Activated naive CD8-positive, alpha-beta T cell treated with anti-CD3 and anti-CD28 coated beads, Interleukin-2, amount 50 U/mL, for 16 hours (primary cell): ENCODE measurements at regions not wholly inside any gene's neighbourhood (a gene's known extent, or its start where the extent isn't known, plus 50 kb on each side); places are given as distances from the start of the nearest gene placed in this dataset.
"Not testable (repeated sequence)": the region's sequence is repeated elsewhere in the genome, so short reads cannot be mapped to it uniquely, and the experiment has no call there.

Experiments
- DNase-seq: peaks from one replicate; pipeline ENCODE4 v3.0.0-alpha.2; 2020; ENCODE audit warnings: low read depth, low spot score

DNA sequence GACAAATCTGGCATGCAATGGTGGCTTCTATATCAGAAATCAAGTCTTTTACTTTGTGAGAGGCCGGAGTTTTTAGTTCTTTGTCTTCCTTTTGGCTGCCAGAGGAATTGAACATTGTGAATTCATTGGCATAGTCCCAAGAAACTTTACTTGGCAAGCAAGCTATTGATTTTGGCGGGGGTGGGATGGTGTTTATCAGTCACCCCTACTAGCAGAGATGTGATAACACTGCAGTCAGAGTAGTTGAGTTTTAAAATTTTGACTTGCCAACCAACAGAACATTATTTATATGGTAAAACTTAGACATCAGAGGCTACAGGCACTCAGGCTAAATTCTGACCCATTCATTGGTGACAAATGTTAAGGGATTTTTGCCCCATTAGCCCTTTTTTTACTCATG is 129.7 kb downstream of the FAM72C start:
- not testable (repeated sequence) for DNase-seq

DNA sequence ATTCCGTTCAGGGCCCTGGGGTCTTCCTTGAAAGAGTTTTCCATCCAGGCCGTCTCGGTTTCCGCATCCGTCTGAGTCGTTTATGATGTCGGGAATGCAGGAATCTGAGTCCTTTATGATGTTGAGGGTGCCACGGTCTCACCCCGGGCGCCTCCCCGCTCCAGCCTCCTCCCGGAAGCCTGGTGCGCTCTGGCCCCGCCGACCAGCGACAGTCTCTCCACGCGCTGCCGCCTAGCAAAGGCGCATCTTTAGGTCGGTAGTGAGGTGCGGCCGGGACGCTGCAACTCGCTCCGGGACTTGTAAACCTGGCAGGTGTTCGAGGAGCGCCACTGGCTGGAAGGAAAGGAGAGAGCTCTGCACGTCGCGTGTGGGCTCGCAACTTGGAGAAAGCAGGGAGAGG is 132.6 kb downstream of the FAM72C start:
- not testable (repeated sequence) for DNase-seq

DNA sequence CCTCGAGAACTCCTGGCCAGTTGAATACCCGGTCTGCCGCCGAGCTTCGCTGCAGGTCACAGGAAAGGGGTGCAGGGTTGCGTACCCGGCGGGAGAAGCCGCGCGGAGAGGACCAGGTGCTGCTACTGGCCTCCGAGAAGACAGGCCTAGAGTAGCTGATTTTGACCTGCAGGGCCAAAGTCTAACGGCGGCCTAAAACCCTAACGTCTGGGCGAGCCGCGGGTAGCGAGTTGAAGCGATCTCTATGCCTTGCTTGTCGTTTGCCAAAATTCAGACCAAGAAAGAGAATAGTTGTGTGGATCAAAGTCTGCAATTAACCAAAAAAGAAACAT is 133.2 kb downstream of the FAM72C start:
- not testable (repeated sequence) for DNase-seq

- not testable (repeated sequence) for DNase-seq
Measured at GRCh38 chr1:143837924-143838597, 133.7 kb downstream of the FAM72C start.

DNA sequence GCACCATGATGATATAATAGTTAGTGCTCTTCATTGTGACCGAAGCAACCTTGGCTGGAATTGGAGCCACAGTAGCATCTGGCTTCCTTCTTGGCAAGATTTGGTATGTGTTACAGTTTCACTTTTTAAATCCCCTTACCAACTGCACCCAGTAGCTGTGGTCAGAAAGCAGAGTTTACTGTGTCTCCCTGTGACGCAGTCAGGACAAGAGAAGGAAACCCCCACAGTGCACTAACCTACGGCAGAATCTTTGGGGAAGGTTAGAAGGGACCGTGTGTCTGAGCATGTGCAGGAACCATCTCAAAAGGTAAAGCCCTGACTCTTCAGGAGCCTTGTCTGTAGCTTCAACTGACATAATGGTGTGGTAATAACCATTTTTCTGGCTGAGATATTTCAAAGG is 138.4 kb downstream of the FAM72C start:
- DNase-seq: not testable (repeated sequence)

DNA sequence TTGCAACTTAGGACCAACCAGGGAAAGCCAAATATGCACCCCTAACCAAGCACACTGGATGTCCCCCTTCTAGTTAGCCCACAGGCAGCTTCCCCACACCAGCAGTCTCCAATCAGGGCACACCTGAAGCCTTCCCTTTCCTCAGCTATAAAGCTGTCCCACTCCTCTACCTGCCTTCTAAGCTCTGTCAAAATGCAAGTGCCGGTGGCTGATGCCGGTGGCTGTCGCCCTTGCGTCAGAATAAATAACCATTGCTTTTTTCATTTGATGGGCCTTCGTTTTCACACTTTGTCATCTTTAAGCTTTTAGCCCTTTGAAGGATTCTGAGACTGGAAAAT is 139.4 kb downstream of the FAM72C start:
- DNase-seq: not testable (repeated sequence)

- not testable (repeated sequence) for DNase-seq
Measured at GRCh38 chr1:143831479-143832378, 140.1 kb downstream of the FAM72C start.

DNA sequence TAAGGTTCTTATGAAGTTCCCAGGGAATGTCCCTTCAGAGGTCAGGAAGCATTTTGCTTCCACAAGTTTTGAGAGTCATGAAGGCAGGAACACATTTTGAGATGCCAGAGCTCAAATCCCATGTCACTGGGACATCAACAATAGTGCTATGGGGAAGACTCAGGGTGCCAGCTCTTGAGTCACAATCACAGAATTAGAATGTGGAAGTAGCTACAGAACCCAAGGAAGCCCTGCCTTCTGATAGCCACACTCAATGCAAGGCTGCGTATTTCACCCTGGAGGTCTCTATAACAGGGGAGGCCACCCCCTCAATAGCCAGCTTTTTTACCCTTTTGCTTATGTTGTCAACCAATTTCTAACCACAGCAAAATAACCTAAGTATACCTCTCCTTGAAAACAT is 145.6 kb downstream of the FAM72C start:
- DNase-seq: not testable (repeated sequence)

DNA sequence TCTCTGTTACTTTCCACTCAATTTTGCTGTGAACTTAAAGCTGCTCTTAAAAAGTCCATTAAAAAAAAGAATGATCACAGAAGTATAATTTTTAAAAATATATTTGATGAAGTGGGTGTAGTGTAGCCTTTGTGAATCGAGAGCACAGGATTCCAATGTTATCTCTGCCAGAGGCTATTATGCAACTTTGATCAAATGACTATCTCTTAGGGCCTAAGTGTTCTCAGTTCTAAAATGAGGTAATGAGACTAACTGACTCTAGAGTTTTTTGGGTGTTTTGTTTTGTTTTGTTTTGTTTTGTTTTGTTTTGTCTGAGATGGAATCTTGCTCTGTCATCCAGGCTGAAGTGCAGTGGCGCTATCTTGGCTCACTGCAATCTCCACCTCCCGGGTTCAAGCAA is 147.5 kb downstream of the FAM72C start:
- DNase-seq: not testable (repeated sequence)

GRCh38 chr1:143820058-143820457 is 151.7 kb downstream of the FAM72C start:
- not testable (repeated sequence) for DNase-seq

DNA sequence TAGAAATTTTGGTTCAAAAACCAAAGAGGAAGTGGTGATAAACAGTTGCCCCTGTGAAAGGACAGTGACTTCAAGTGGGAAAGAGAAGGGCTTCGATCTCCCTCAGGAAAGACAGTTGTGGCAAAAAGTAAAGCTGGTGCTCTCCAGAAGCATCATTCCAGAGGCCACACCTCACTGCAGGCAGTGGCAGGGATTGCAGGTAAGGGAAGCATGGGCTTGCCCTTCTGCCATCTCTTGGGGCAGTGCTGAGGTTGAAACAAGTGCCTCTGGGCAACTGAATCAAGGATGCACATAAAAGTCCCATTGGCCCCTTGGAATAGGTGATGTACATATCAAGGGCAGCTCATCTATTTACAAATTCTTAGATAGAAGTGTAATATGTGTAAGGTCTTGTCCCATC is 155.4 kb downstream of the FAM72C start:
- not testable (repeated sequence) for DNase-seq

GRCh38 chr1:143805374-143805773 is 166.4 kb downstream of the FAM72C start:
- DNase-seq: not testable (repeated sequence)

GRCh38 chr1:143804707-143805356 is 167.0 kb downstream of the FAM72C start:
- not testable (repeated sequence) for DNase-seq

GRCh38 chr1:143803927-143804411 is 167.8 kb downstream of the FAM72C start:
- not testable (repeated sequence) for DNase-seq

DNA sequence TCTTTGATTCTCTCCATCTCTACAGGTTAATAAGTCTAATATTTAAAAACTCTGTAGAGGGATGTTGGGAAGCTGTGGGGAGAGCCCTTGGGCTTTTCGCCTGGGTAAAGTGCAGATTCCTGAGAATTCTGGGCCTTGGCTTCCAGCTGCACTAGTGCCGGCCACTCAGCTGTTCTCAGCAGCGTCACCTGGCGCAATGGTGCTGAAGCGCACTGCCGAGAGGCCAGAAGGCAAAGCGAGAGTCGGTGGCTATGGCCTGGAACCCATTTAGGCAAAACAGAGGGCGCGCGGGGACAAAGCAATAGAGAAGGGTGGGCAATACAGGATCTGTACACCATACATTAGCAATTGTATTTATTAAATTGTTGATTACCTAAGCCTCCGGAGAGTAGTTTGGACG is 168.7 kb downstream of the FAM72C start:
- DNase-seq: not testable (repeated sequence)

GRCh38 chr1:143799568-143800187 is 172.1 kb downstream of the FAM72C start:
- not testable (repeated sequence) for DNase-seq

GRCh38 chr1:143796369-143796768 is 175.4 kb downstream of the FAM72C start:
- DNase-seq: not testable (repeated sequence)

DNA sequence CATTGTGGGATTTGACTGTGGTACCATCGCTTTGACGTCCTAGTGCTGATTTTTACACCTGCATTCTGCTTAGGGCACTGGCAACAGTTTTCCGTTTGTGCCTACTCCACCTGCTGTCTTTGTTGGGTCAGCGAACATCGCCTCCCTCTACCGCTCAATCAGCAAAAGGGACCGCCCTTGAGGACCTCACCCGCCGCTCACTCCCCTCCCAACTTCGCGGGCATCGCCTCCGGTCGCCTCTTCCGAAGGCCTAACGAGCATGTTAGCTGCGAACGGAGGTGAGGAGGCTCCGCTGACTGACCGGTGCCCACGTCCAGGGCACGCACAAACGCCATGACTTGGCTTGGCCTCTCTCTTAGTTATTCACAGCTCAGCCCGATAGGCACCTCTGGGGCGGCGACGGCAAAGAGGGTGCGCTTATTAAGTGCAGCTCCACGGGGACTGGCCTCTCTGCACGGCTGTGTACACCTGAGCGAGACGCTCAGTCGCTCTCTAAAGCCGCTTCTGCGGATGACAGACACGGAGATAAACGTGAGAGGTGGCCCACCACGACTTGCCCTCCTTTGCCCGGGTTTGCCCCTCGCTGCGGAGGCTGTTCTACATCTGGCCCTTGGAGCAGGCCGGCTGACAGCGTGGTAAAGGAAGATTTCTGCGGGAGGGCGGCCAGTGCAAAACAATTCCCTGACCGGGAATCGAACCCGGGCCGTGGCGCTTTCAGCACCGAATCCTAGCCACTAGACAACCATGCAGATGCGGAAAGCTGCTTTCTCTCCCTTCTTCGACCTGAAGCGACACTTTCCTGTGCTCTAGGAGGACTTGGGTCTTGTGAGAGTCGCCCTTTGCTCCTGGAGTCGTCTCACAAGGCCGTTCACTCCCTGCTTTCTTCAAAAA is 179.5 kb downstream of the FAM72C start:
- DNase-seq: not testable (repeated sequence)

DNA sequence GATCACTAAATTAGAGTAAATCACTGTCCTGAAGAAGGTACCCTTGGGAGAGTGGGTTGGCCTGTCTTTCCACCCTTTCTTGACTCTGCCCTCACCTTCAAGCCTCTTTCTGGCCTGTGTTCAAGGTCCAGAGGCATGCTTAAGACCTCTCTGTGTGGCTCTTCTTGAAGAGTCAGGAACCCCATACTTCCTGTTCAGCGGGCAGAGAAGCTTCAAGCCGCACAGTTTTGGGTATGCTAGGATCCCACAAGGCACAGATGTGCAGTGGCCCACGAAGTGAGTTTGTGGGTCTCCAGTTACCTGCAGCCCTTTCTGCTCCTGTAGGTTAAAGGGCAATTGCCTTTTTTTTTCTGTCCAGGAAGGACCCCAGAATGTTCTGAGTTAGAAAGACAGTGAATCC is 185.4 kb downstream of the FAM72C start:
- DNase-seq: not testable (repeated sequence)

DNA sequence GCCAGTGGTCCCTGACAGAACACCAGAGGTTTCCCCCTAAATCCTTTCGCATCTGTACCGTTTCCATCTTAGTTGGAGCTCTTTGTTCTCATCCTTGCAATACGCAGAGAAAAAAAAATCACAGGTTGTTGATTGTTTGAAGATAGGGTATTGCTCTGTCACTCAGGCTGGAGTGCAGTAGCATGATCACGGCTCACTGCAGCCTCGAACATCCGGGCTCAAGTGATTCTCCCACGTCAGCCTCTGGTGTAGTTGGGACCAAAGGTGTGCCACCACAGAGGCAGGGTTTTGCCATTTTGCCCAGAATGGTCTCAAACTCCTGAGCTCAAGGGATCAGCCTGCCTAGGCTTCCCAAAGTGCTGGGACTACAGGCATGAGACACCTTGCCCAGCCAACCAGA is 185.9 kb downstream of the FAM72C start:
- DNase-seq: not testable (repeated sequence)
